OCI-LY3 (cell line): ENCODE measurements at regions not wholly inside any gene's neighbourhood (a gene's known extent, or its start where the extent isn't known, plus 50 kb on each side); places are given as distances from the start of the nearest gene placed in this dataset.

ENCODE experiments used
- CTCF ChIP-seq: fragments of 200-600, 300-600 bp; sonication (generic); IDR thresholded peaks from 2 replicates; pipeline ENCODE4 v1.5.1; 2014; ENCODE audit warnings: antibody characterized with exemption, low read length, low read depth
- EZH2phosphoT487 ChIP-seq: fragments of 200-600 bp; shearing (Covaris generic); IDR thresholded peaks from 2 replicates; pipeline ENCODE4 v1.6.1; 2018; ENCODE audit warnings: antibody characterized with exemption, mixed run types, low read depth

- TF ChIP-seq EZH2phosphoT487: no peak
- TF ChIP-seq CTCF: no peak
Measured at GRCh38 chr3:175932586-175932985, 1073.5 kb downstream of the NAALADL2 start.
